Endothelial cell of umbilical vein (primary cell): ENCODE measurements at regions not wholly inside any gene's neighbourhood (a gene's known extent, or its start where the extent isn't known, plus 50 kb on each side); places are given as distances from the start of the nearest gene placed in this dataset.

Experiments used
- BruUV-seq: library from RNA; stranded (reverse); fragments of 400-500 nt; replicated peaks from 2 replicates; lab custom pipeline; 2021; lab: Mats Ljungman, UMichigan
- CTCF ChIA-PET: fragments of 300-600, 350-600 bp; sonication (Branson Sonifier 250); formaldehyde crosslinking; loops from one replicate; lab custom pipeline; 2021; ENCODE audit warnings: antibody characterized with exemption, inconsistent platforms; lab: Charles Lee
- POLR2A ChIA-PET: fragments of 300-600, 350-600 bp; sonication (Branson Sonifier 250); formaldehyde crosslinking; loops from one replicate; lab custom pipeline; 2021; ENCODE audit warnings: antibody characterized with exemption, inconsistent platforms; lab: Charles Lee
- DNase-seq: peaks from one replicate; pipeline ENCODE4 v3.0.0-alpha.2; 2011; ENCODE audit warnings: low read depth, low spot score
- FAIRE-seq: peaks from 2 replicates; lab custom pipeline; 2011; peaks lifted over from hg19 to GRCh38; lab: Jason Lieb, UNC
- H2AFZ ChIP-seq: 2 replicates; pipeline ENCODE4 v1.6.0; 2012; ENCODE audit warnings: low read depth, low read length, control low read depth, inconsistent platforms
- H3K27ac ChIP-seq: 2 replicates; pipeline ENCODE4 v1.5.1; 2011; ENCODE audit warnings: low read depth, mild to moderate bottlenecking, control low read depth, low read length, moderate library complexity; ENCODE audit not compliant: insufficient read depth
- H3K27me3 ChIP-seq, 2 experiments: 2 replicates each; pipeline versions ENCODE4 v1.6.0 to v1.6.1; 2011; ENCODE audit warnings: low read length in 2 of 2, mixed read lengths in 1 of 2; ENCODE audit not compliant: control insufficient read depth in 2 of 2, insufficient read depth in 2 of 2
- H3K36me3 ChIP-seq, 2 experiments: 2 replicates in 1 of 2; 3 replicates in 1 of 2; pipeline ENCODE4 v1.5.1; 2011; ENCODE audit warnings: low read length in 2 of 2, mild to moderate bottlenecking in 1 of 2, moderate library complexity in 1 of 2; ENCODE audit not compliant: control insufficient read depth in 2 of 2, insufficient read depth in 2 of 2; ENCODE audit errors: extremely low read depth in 1 of 2
- H3K4me1 ChIP-seq: 3 replicates; pipeline ENCODE4 v1.5.1; 2011; ENCODE audit warnings: mild to moderate bottlenecking, low read length; ENCODE audit not compliant: control insufficient read depth, insufficient read depth; ENCODE audit errors: extremely low read depth
- H3K4me2 ChIP-seq: 2 replicates; pipeline ENCODE4 v1.6.1; 2011; ENCODE audit warnings: low read length, control low read depth, mixed read lengths; ENCODE audit not compliant: insufficient read depth
- H3K4me3 ChIP-seq, 3 experiments: fragments of 200-600 bp in 1 of 3; sonication (generic), shearing (Covaris generic) in 1 of 3; replicated peaks in 1 of 3; 2 replicates each; pipeline ENCODE4 v1.5.1; 2011 to 2016; ENCODE audit warnings: control low read depth in 3 of 3, low read length in 3 of 3, mild to moderate bottlenecking in 2 of 3, inconsistent platforms in 1 of 3, low read depth in 1 of 3, moderate library complexity in 1 of 3; ENCODE audit not compliant: insufficient read depth in 1 of 3
- H3K79me2 ChIP-seq: 2 replicates; pipeline ENCODE4 v1.6.0; 2012; ENCODE audit warnings: low read length, inconsistent platforms; ENCODE audit not compliant: control insufficient read depth, insufficient read depth
- H3K9ac ChIP-seq: replicated peaks from 2 replicates; pipeline ENCODE3; 2011; ENCODE audit warnings: low read length, control low read depth; ENCODE audit not compliant: insufficient read depth; ENCODE audit errors: extremely low read depth
- H3K9me1 ChIP-seq: replicated peaks from 3 replicates; pipeline ENCODE4 v1.6.0; 2011; ENCODE audit warnings: mild to moderate bottlenecking, low read length; ENCODE audit not compliant: control insufficient read depth, insufficient read depth; ENCODE audit errors: extremely low read depth
- H3K9me3 ChIP-seq: replicated peaks from 2 replicates; pipeline ENCODE4 v1.5.1; 2012; ENCODE audit warnings: low read length, inconsistent platforms; ENCODE audit not compliant: control insufficient read depth, insufficient read depth
- H4K20me1 ChIP-seq: replicated peaks from 2 replicates; pipeline ENCODE3; 2011; ENCODE audit warnings: mild to moderate bottlenecking, low read length; ENCODE audit not compliant: control insufficient read depth, insufficient read depth; ENCODE audit errors: extremely low read depth
- EZH2 ChIP-seq: IDR thresholded peaks from 2 replicates; pipeline ENCODE4 v1.6.1; 2012; ENCODE audit warnings: borderline replicate concordance, low read depth, mild to moderate bottlenecking, moderate library complexity, low read length, inconsistent platforms; ENCODE audit not compliant: severe bottlenecking
- FOS ChIP-seq: IDR thresholded peaks from 2 replicates; pipeline ENCODE4 v1.6.1; 2011; ENCODE audit warnings: mild to moderate bottlenecking, low read length, moderate library complexity, borderline replicate concordance; ENCODE audit not compliant: insufficient read depth
- GATA2 ChIP-seq: IDR thresholded peaks from 2 replicates; pipeline ENCODE4 v1.7.0; 2011; ENCODE audit warnings: low read depth, mild to moderate bottlenecking, moderate library complexity, mixed read lengths, low read length; ENCODE audit not compliant: insufficient read length, insufficient read depth
- JUN ChIP-seq: IDR thresholded peaks from 2 replicates; pipeline ENCODE4 v1.6.1; 2011; ENCODE audit warnings: borderline replicate concordance, low read depth; ENCODE audit not compliant: insufficient read length, insufficient read depth
- MYC ChIP-seq: IDR thresholded peaks from one replicate; pipeline ENCODE4 v1.6.1; 2011; ENCODE audit warnings: mild to moderate bottlenecking, low read depth, low read length
- POLR2A ChIP-seq: IDR thresholded peaks from 2 replicates; pipeline ENCODE4 v1.6.1; 2012; ENCODE audit warnings: low read depth, mild to moderate bottlenecking, control low read depth, low read length
- POLR2AphosphoS5 ChIP-seq: IDR thresholded peaks from 2 replicates; pipeline ENCODE4 v1.6.1; 2012; ENCODE audit warnings: low read depth, mild to moderate bottlenecking, control low read depth, low read length, moderate library complexity; ENCODE audit not compliant: insufficient read depth
- dilution Hi-C: fragments of 300-500 bp; cut with MboI; formaldehyde crosslinking; loops from one replicate; pipeline ENCODE4 v1.15.0; 2019; ENCODE audit warnings: low sequenced_read_pairs; ENCODE audit not compliant: extremely low pct_ligation_motif_present
- intact Hi-C: fragments of 100-400 bp; cut with micrococcal nuclease; formaldehyde crosslinking; loops from one replicate; pipeline ENCODE4 v1.10.0; 2022
- TF ChIP-seq, protein P1 (sequence below): IDR thresholded peaks from 2 replicates; pipeline ENCODE4 v1.6.1; 2011; ENCODE audit not compliant: insufficient read depth, insufficient read length
- TF ChIP-seq, protein P2 (sequence below), 2 donors: IDR thresholded peaks; 1 replicate in 1 of 2; 2 replicates in 1 of 2; pipeline ENCODE4 v1.5.1; 2011; ENCODE audit warnings: low read length in 2 of 2, mild to moderate bottlenecking in 2 of 2, moderate library complexity in 2 of 2, control low read depth in 1 of 2, inconsistent platforms in 1 of 2, low read depth in 1 of 2; ENCODE audit not compliant: insufficient read depth in 1 of 2; ENCODE audit errors: extremely low read depth in 1 of 2

DNA sequence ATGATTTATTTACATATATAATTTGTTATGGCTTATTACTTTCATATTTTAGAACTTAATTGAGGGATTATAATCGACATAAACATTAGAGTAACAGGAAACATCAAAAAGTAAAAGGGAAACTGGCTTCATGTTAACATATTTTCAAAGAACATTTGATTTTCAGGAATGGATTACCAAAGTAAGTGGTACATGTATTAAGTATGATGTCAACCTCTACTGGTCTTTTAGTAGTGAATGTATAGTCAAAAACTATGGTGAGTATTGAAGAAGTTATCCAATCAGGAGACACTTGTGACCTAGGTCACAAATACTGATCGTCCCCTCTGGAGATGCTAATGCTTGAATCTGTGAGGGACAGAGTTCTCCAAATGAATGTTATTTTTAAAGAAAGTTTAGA lies 768.9 kb upstream of the ADGRL4 start:
- POLR2A ChIA-PET, result no interaction called here
- dilution Hi-C loops, result no loop called here
- Histone ChIP-seq H3K36me3 (no peaks in the 10 kb centered on the region), H3K4me3 (no peak overlapping the region), H3K9me1 (no peaks in the 10 kb centered on the region), H3K9ac (no peak overlapping the region), H3K4me1 (no peaks in the 10 kb centered on the region), H3K4me2 (no peak overlapping the region), H2AFZ (no peak overlapping the region), H3K9me3 (no peaks in the 10 kb centered on the region), H3K79me2 (no peaks in the 10 kb centered on the region), H3K27me3 (no peaks in the 10 kb centered on the region), H4K20me1 (no peaks in the 10 kb centered on the region), H3K27ac (no peak overlapping the region)
- DNase-seq (no peak), FAIRE-seq (no peak)
- BruUV-seq, result no TSS peak
- CTCF ChIA-PET, result no interaction called here
- intact Hi-C loops, result no loop called here
- TF ChIP-seq, protein P1, sequence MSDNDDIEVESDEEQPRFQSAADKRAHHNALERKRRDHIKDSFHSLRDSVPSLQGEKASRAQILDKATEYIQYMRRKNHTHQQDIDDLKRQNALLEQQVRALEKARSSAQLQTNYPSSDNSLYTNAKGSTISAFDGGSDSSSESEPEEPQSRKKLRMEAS, result no peak

DNA sequence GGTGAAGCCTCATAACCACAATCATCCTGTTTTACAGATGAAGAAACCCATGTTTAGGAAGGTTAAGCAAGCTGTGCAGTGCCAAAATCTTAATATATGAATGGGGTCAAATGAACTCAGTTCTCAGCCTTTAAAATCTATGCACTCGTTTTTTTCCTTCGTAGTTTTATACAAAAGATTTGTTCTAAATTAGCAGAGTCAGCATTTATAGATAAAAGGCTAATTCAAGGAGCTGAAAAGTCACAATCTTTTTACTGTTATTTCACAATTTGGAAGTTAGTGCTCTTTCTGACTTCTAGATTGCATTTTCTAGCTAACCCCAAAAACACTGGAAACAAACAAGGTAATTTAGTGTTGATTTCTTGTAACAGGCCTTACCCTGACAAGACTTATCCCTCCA lies 766.9 kb upstream of the ADGRL4 start:
- dilution Hi-C loops, result no loop called here
- no peak overlapping the region for H3K27ac ChIP-seq
- H3K27me3 ChIP-seq, result no peaks in the 10 kb centered on the region
- H3K9me1 ChIP-seq, result no peaks in the 10 kb centered on the region
- H2AFZ ChIP-seq, result no peak overlapping the region
- ChIA-PET CTCF (no interaction called here), POLR2A (no interaction called here)
- no peaks in the 10 kb centered on the region for H3K36me3 ChIP-seq
- FAIRE-seq (no peak), DNase-seq (no peak)
- H3K9me3 ChIP-seq, result no peaks in the 10 kb centered on the region
- intact Hi-C loops, result no loop called here
- TF ChIP-seq EZH2 (no peak), JUN (no peak), POLR2AphosphoS5 (no peak), GATA2 (no peak), FOS (no peak), MYC (no peak), POLR2A (no peak)
- TF ChIP-seq, protein P2, sequence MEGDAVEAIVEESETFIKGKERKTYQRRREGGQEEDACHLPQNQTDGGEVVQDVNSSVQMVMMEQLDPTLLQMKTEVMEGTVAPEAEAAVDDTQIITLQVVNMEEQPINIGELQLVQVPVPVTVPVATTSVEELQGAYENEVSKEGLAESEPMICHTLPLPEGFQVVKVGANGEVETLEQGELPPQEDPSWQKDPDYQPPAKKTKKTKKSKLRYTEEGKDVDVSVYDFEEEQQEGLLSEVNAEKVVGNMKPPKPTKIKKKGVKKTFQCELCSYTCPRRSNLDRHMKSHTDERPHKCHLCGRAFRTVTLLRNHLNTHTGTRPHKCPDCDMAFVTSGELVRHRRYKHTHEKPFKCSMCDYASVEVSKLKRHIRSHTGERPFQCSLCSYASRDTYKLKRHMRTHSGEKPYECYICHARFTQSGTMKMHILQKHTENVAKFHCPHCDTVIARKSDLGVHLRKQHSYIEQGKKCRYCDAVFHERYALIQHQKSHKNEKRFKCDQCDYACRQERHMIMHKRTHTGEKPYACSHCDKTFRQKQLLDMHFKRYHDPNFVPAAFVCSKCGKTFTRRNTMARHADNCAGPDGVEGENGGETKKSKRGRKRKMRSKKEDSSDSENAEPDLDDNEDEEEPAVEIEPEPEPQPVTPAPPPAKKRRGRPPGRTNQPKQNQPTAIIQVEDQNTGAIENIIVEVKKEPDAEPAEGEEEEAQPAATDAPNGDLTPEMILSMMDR (IDR thresholded peaks at IDR 0.05; ENCODE audit: extremely low read depth in 1 of 2, insufficient read depth in 1 of 2, low read depth in 1 of 2, low read length in 2 of 2), result no peak
- TF ChIP-seq, protein P1, result no peak
- no peak overlapping the region for H3K9ac ChIP-seq
- no peaks in the 10 kb centered on the region for H3K4me1 ChIP-seq
- H3K79me2 ChIP-seq, result no peaks in the 10 kb centered on the region
- BruUV-seq, result no TSS peak
- no peak overlapping the region for H3K4me3 ChIP-seq
- H3K4me2 ChIP-seq, result no peak overlapping the region
- H4K20me1 ChIP-seq, result no peaks in the 10 kb centered on the region
